ENCODE measurements at regions not wholly inside any gene's neighbourhood (a gene's known extent, or its start where the extent isn't known, plus 50 kb on each side); places are given as distances from the start of the nearest gene placed in this dataset.

DNA sequence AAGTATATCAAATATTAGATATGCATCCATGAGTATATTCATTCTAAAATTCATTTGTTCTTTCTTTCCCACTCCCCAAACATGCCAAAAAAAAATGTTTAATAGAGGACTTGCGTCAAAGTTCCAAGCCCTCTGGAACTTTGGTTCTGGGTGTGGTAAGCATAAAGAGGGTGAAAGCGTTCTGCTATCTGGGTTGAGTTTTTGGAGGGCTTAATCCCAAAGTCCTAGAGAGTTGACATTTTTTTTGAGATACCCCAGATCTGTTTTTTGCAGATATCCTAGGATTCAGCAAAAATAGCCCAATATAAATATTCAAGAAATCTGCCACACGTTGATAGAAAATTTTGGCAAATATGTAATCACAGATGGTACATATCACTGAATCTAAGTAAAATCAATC is 424.3 kb upstream of the CBLB start:
- Histone ChIP-seq H3K36me3 (replicated peaks; ENCODE audit: insufficient read depth, low read depth) (no peaks in the 10 kb centered on the region), H3K79me2 (no peaks in the 10 kb centered on the region), H3K27ac (no peak overlapping the region), H3K4me1 (ENCODE audit: insufficient read depth) (no peaks in the 10 kb centered on the region), H3K4me3 (no peak overlapping the region), H3K27me3 (no peaks in the 10 kb centered on the region), H4K20me1 (ENCODE audit: insufficient read depth, poor library complexity, severe bottlenecking) (no peaks in the 10 kb centered on the region), H3K9me2 (replicated peaks; ENCODE audit: insufficient read depth) (no peaks in the 10 kb centered on the region), H3K9me3 (ENCODE audit: low read depth) (no peaks in the 10 kb centered on the region), H3K4me2 (no peak overlapping the region), H2AFZ (no peak overlapping the region)
- TF ChIP-seq, protein P1, sequence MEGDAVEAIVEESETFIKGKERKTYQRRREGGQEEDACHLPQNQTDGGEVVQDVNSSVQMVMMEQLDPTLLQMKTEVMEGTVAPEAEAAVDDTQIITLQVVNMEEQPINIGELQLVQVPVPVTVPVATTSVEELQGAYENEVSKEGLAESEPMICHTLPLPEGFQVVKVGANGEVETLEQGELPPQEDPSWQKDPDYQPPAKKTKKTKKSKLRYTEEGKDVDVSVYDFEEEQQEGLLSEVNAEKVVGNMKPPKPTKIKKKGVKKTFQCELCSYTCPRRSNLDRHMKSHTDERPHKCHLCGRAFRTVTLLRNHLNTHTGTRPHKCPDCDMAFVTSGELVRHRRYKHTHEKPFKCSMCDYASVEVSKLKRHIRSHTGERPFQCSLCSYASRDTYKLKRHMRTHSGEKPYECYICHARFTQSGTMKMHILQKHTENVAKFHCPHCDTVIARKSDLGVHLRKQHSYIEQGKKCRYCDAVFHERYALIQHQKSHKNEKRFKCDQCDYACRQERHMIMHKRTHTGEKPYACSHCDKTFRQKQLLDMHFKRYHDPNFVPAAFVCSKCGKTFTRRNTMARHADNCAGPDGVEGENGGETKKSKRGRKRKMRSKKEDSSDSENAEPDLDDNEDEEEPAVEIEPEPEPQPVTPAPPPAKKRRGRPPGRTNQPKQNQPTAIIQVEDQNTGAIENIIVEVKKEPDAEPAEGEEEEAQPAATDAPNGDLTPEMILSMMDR (IDR thresholded peaks at IDR 0.05; ENCODE audit: poor library complexity): no peak
- no peak for TF ChIP-seq EZH2phosphoT487 (IDR thresholded peaks at IDR 0.05; ENCODE audit: low read depth, severe bottlenecking, unreplicated experiment)
- no peak for TF ChIP-seq EZH2 (IDR thresholded peaks at IDR 0.05; ENCODE audit: borderline replicate concordance)
- 77% methylated on average over 3 of the region's 3 CpGs for WGBS (ENCODE audit: low lambda C conversion rate, missing lambda C conversion rate)
- no peak for DNase-seq (ENCODE audit: low spot score)

DNA sequence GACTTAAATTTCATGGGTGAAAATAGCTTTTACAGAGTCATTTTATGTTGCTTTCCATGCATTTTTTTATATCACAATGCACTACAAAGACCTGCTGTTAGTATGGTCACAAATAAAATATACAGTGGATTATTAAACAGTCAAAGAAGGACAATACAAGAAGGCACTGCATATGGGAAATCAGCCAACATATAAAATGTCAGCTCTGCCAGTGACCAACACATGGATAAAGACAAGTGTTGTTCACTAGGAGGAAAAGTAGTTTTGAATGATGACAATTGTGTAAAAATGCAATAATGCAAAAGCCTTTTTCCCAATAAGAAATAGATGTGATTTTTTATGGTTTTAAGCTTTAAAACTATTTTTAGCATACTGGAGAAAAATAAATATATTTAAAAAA is 425.3 kb upstream of the CBLB start:
- no peaks in the 10 kb centered on the region for H3K27me3 ChIP-seq
- no peak for TF ChIP-seq EZH2phosphoT487 (IDR thresholded peaks at IDR 0.05; ENCODE audit: low read depth, severe bottlenecking, unreplicated experiment)
- TF ChIP-seq, protein P1 (IDR thresholded peaks at IDR 0.05; ENCODE audit: poor library complexity): no peak
- no peak for TF ChIP-seq EZH2 (IDR thresholded peaks at IDR 0.05; ENCODE audit: borderline replicate concordance)
- no peaks in the 10 kb centered on the region for H4K20me1 ChIP-seq (ENCODE audit: insufficient read depth, poor library complexity, severe bottlenecking)
- H3K4me1 ChIP-seq (ENCODE audit: insufficient read depth): no peaks in the 10 kb centered on the region
- H3K36me3 ChIP-seq (replicated peaks; ENCODE audit: insufficient read depth, low read depth): no peaks in the 10 kb centered on the region
- no peaks in the 10 kb centered on the region for H3K9me2 ChIP-seq (replicated peaks; ENCODE audit: insufficient read depth)
- no peak for DNase-seq (ENCODE audit: low spot score)
- no peak overlapping the region for H3K4me3 ChIP-seq
- no peak overlapping the region for H3K4me2 ChIP-seq
- no peak overlapping the region for H3K27ac ChIP-seq
- H3K79me2 ChIP-seq: no peaks in the 10 kb centered on the region
- no peak overlapping the region for H2AFZ ChIP-seq
- no peaks in the 10 kb centered on the region for H3K9me3 ChIP-seq (ENCODE audit: low read depth)

DNA sequence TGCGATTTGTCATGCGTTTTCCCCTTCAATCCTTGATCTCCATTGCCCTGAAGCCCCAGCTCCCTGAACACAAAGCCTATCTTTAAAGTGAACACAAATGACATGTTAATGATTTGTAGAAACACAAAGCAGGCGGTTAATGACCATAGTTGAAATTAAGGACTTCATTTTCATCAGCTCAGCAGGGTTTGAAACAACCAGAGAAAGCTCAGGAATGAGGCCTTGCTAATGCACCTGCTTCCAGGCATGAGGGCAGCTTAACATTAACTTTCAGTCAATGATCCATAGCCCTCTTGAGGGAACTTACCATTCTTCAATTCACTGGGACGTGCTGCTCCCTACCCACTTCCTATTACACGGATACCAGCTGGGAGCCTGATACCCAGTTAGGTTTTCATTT is 427.2 kb upstream of the CBLB start:
- DNase-seq (ENCODE audit: low spot score): no peak
- H2AFZ ChIP-seq: no peak overlapping the region

More for the DNA sequence above, 427.2 kb upstream of the CBLB start:
- WGBS (ENCODE audit: low lambda C conversion rate, missing lambda C conversion rate): 69% methylated on average over 5 of the region's 5 CpGs
- Histone ChIP-seq H4K20me1 (ENCODE audit: insufficient read depth, poor library complexity, severe bottlenecking) (no peaks in the 10 kb centered on the region), H3K4me2 (no peak overlapping the region), H3K36me3 (replicated peaks; ENCODE audit: insufficient read depth, low read depth) (no peaks in the 10 kb centered on the region), H3K27ac (no peak overlapping the region), H3K4me1 (ENCODE audit: insufficient read depth) (no peaks in the 10 kb centered on the region), H3K4me3 (no peak overlapping the region), H3K27me3 (no peaks in the 10 kb centered on the region), H3K9me3 (ENCODE audit: low read depth) (no peaks in the 10 kb centered on the region), H3K9me2 (replicated peaks; ENCODE audit: insufficient read depth) (no peaks in the 10 kb centered on the region), H3K79me2 (no peaks in the 10 kb centered on the region)
- TF ChIP-seq EZH2 (IDR thresholded peaks at IDR 0.05; ENCODE audit: borderline replicate concordance) (no peak), EZH2phosphoT487 (IDR thresholded peaks at IDR 0.05; ENCODE audit: low read depth, severe bottlenecking, unreplicated experiment) (no peak)
- TF ChIP-seq, protein P1 (IDR thresholded peaks at IDR 0.05; ENCODE audit: poor library complexity): no peak
